ENCODE measurements at regions not wholly inside any gene's neighbourhood (a gene's known extent, or its start where the extent isn't known, plus 50 kb on each side); places are given as distances from the start of the nearest gene placed in this dataset.

- peaks cover 12 to 22% of the 10 kb centered on the region in 2 experiments for H3K4me1 Mint-ChIP-seq
- H3K27me3 Mint-ChIP-seq (ENCODE audit: low read depth) = peaks cover 24% of the 10 kb centered on the region
- no peaks in the 10 kb centered on the region for H3K79me1 ChIP-seq (ENCODE audit: insufficient read depth, low read depth, low read length, poor library complexity, severe bottlenecking)
- TF ChIP-seq CTCF (conservative IDR thresholded peaks at IDR 0.05) = no peak
- no CpG with 5 or more reads among the region's 9 CpGs for WGBS (ENCODE audit: extremely low coverage, insufficient read length, low lambda C conversion rate)
- H4K20me1 ChIP-seq (ENCODE audit: control insufficient read depth, insufficient read depth, insufficient read length) = no peaks in the 10 kb centered on the region
- no peak overlapping the region for H2BK120ac ChIP-seq (ENCODE audit: low read depth, low read length, poor library complexity, severe bottlenecking)
- no peak overlapping the region for H3K4me2 ChIP-seq (ENCODE audit: insufficient read depth, insufficient read length, low read length)
- no peak overlapping the region for H3K27ac Mint-ChIP-seq
- H3K9ac ChIP-seq (ENCODE audit: extremely low read depth, insufficient read length, low read length) = no peak overlapping the region
- no peaks in the 10 kb centered on the region for H3K27me3 ChIP-seq (ENCODE audit: insufficient read depth, low read length)
- no peak overlapping the region for H3K56ac ChIP-seq (ENCODE audit: insufficient read length, low read depth, low read length)
- no peak overlapping the region for H4K5ac ChIP-seq (ENCODE audit: insufficient read length, low read depth, low read length)
- H2BK15ac ChIP-seq (ENCODE audit: low read depth, low read length) = no peak overlapping the region
- H2BK20ac ChIP-seq (ENCODE audit: low read depth, low read length, poor library complexity, severe bottlenecking) = no peak overlapping the region
- no peaks in the 10 kb centered on the region for H3K9me3 ChIP-seq (ENCODE audit: control insufficient read depth, low read depth, low read length)
- H3K79me2 ChIP-seq (ENCODE audit: insufficient read depth, low read length) = no peaks in the 10 kb centered on the region
- H3K4me1 ChIP-seq (ENCODE audit: insufficient read depth, low read length) = no peaks in the 10 kb centered on the region; the same call in 1 of the 2 replicates
- no peak overlapping the region for H3K27ac ChIP-seq (ENCODE audit: insufficient read length, low read depth, low read length)
- H3K23me2 ChIP-seq (ENCODE audit: insufficient read length, low read depth, low read length, poor library complexity, severe bottlenecking) = no peaks in the 10 kb centered on the region
- H3K36me3 Mint-ChIP-seq (ENCODE audit: insufficient read depth in 1 of 3, low read depth in 3 of 3) = peaks cover 0 to 3% (median 0%) of the 10 kb centered on the region in 3 experiments; a peak in 1 of 7 replicates
- peaks cover 2% of the 10 kb centered on the region in 2 experiments; a peak in 3 of 5 replicates for H3K9me3 Mint-ChIP-seq
- no peak overlapping the region for H2BK12ac ChIP-seq (ENCODE audit: insufficient read length, low read depth, low read length)
- no peak overlapping the region for H3K4ac ChIP-seq (ENCODE audit: low read depth, low read length)
- H3K23ac ChIP-seq (ENCODE audit: insufficient read length, low read depth, low read length) = no peak overlapping the region
- H2AK5ac ChIP-seq (ENCODE audit: insufficient read length, low read length) = no peak overlapping the region
- H2AFZ ChIP-seq (ENCODE audit: low read length) = no peak overlapping the region
- no peak overlapping the region; the same call in 1 of the 2 replicates for H3K14ac ChIP-seq (ENCODE audit: insufficient read depth, low read length)
- H4K91ac ChIP-seq (ENCODE audit: insufficient read length, low read depth, low read length) = no peak overlapping the region
- H3K18ac ChIP-seq (ENCODE audit: insufficient read length, low read depth, low read length) = no peak overlapping the region
- H4K8ac ChIP-seq (replicated peaks; ENCODE audit: insufficient read length, low read depth, low read length) = no peak overlapping the region
- DNase-seq = no peak
- H3T11ph ChIP-seq (ENCODE audit: low read length) = no peak overlapping the region
- no peak overlapping the region for H3K4me3 Mint-ChIP-seq
- H2BK5ac ChIP-seq (ENCODE audit: insufficient read length, low read length) = no peak overlapping the region
These were observed 50.2 kb upstream of the FGFR2 start for GRCh38 chr10:121648493-121648892.
